SK-N-SH (cell line): ENCODE measurements at regions not wholly inside any gene's neighbourhood (a gene's known extent, or its start where the extent isn't known, plus 50 kb on each side); places are given as distances from the start of the nearest gene placed in this dataset.

ENCODE experiments used
- CTCF ChIA-PET: fragments of 300-600, 350-600 bp; formaldehyde crosslinking; extraction: SDS; loops from one replicate; lab custom pipeline; 2021; lab: Yijun Ruan, JAX
- POLR2A ChIA-PET: fragments of 350-600 bp; sonication (Branson Sonifier 250); formaldehyde crosslinking; extraction: SDS; loops from one replicate; lab custom pipeline; 2020; ENCODE audit warnings: antibody characterized with exemption, inconsistent platforms; lab: Yijun Ruan, JAX
- DNase-seq: peaks from one replicate; pipeline ENCODE4 v3.0.0; 2012
- H2AFZ ChIP-seq: fragments of 200-600 bp; sonication (generic); 2 replicates; pipeline ENCODE4 v1.8.1; 2016; ENCODE audit warnings: antibody characterized with exemption, mild to moderate bottlenecking, low read depth
- H3F3A ChIP-seq: fragments of 200-600 bp; sonication (generic); replicated peaks from 2 replicates; pipeline ENCODE3; 2016; ENCODE audit warnings: antibody characterized with exemption, mild to moderate bottlenecking; ENCODE audit not compliant: insufficient read depth
- H3K27ac ChIP-seq, 2 experiments: fragments of 200-500 bp in 1 of 2; fragments of 200-600 bp in 1 of 2; sonication (Bioruptor generic) in 1 of 2; sonication (generic), shearing (Covaris generic) in 1 of 2; 2 replicates each; pipeline versions ENCODE4 v1.5.1 to v1.6.1; 2014 to 2016; ENCODE audit warnings: low read depth in 2 of 2, inconsistent platforms in 1 of 2, low read length in 1 of 2, mild to moderate bottlenecking in 1 of 2, mixed read lengths in 1 of 2
- H3K27me3 ChIP-seq: fragments of 200-600 bp; sonication (generic), shearing (Covaris generic); 2 replicates; pipeline ENCODE4 v1.6.1; 2016; ENCODE audit warnings: mixed run types; ENCODE audit not compliant: insufficient read depth
- H3K36me3 ChIP-seq, 2 experiments: fragments of 200-500 bp in 1 of 2; fragments of 200-600 bp in 1 of 2; sonication (Bioruptor generic) in 1 of 2; sonication (generic) in 1 of 2; replicated peaks in 1 of 2; 2 replicates each; pipeline versions ENCODE3 to v1.5.1; 2014 to 2016; ENCODE audit warnings: low read length in 1 of 2, mild to moderate bottlenecking in 1 of 2; ENCODE audit not compliant: insufficient read depth in 2 of 2, control insufficient read depth in 1 of 2
- H3K4me1 ChIP-seq, 2 experiments: fragments of 200-500 bp in 1 of 2; fragments of 200-600 bp in 1 of 2; sonication (Bioruptor generic) in 1 of 2; sonication (generic), shearing (Covaris generic) in 1 of 2; 2 replicates each; pipeline versions ENCODE4 v1.5.1 to v1.6.1; 2014 to 2016; ENCODE audit warnings: low read depth in 1 of 2, low read length in 1 of 2, mixed run types in 1 of 2; ENCODE audit not compliant: insufficient read depth in 2 of 2, control insufficient read depth in 1 of 2
- H3K4me2 ChIP-seq: fragments of 200-600 bp; sonication (generic), shearing (Covaris generic); 2 replicates; pipeline ENCODE4 v1.6.1; 2017; ENCODE audit warnings: mixed run types
- H3K4me3 ChIP-seq, 2 experiments: fragments of 200-500 bp in 1 of 2; fragments of 200-600 bp in 1 of 2; sonication (Bioruptor generic) in 1 of 2; sonication (generic), shearing (Covaris generic) in 1 of 2; 2 replicates each; pipeline versions ENCODE4 v1.5.1 to v1.8.1; 2014 to 2016; ENCODE audit warnings: low read depth in 2 of 2, inconsistent platforms in 1 of 2, low read length in 1 of 2, mild to moderate bottlenecking in 1 of 2, mixed read lengths in 1 of 2, moderate library complexity in 1 of 2
- H3K79me2 ChIP-seq: fragments of 200-600 bp; sonication (generic); 2 replicates; pipeline ENCODE4 v1.8.1; 2017; ENCODE audit warnings: mild to moderate bottlenecking; ENCODE audit not compliant: insufficient read depth
- H3K9ac ChIP-seq: fragments of 200-600 bp; sonication (generic); 2 replicates; pipeline ENCODE4 v1.6.1; 2017; ENCODE audit warnings: mixed run types
- H3K9me2 ChIP-seq: fragments of 200-600 bp; sonication (generic); 2 replicates; pipeline ENCODE4 v1.6.1; 2017; ENCODE audit warnings: mixed run types
- H3K9me3 ChIP-seq: fragments of 200-600 bp; sonication (generic); 2 replicates; pipeline ENCODE4 v1.6.1; 2017; ENCODE audit warnings: mixed run types, mild to moderate bottlenecking, moderate library complexity
- H4K20me1 ChIP-seq: fragments of 200-600 bp; sonication (generic); 2 replicates; pipeline ENCODE4 v1.6.1; 2017; ENCODE audit warnings: mild to moderate bottlenecking, mixed run types; ENCODE audit not compliant: insufficient read depth
- ELF1 ChIP-seq: IDR thresholded peaks from 2 replicates; pipeline ENCODE4 v1.4.0; 2012
- EZH2phosphoT487 ChIP-seq: fragments of 200-600 bp; sonication (generic); IDR thresholded peaks from 2 replicates; pipeline ENCODE4 v1.6.1; 2017; ENCODE audit warnings: low read depth, mixed run types, mild to moderate bottlenecking, antibody characterized with exemption, moderate library complexity, borderline replicate concordance
- FOSL2 ChIP-seq: IDR thresholded peaks from 2 replicates; pipeline ENCODE4 v1.4.0; 2012; ENCODE audit warnings: low read depth, mild to moderate bottlenecking, moderate library complexity, borderline replicate concordance
- FOXJ3 ChIP-seq: sonication (generic); formaldehyde crosslinking; IDR thresholded peaks from 2 replicates; pipeline ENCODE4 v1.5.1; 2020; ENCODE audit warnings: mild to moderate bottlenecking, missing genetic modification reagents
- FOXM1 ChIP-seq: IDR thresholded peaks from 2 replicates; pipeline ENCODE4 v1.4.0; 2012; ENCODE audit warnings: low read depth, mild to moderate bottlenecking
- GABPA ChIP-seq: IDR thresholded peaks from 2 replicates; pipeline ENCODE4 v1.4.0; 2012; ENCODE audit warnings: low read depth, mild to moderate bottlenecking
- GATA2 ChIP-seq: sonication (generic); formaldehyde crosslinking; IDR thresholded peaks from 2 replicates; pipeline ENCODE4 v1.5.0; 2020; ENCODE audit warnings: mild to moderate bottlenecking, missing genetic modification reagents
- MEF2A ChIP-seq: IDR thresholded peaks from 2 replicates; pipeline ENCODE4 v1.4.0; 2012; ENCODE audit warnings: low read depth, borderline replicate concordance
- NFIC ChIP-seq: IDR thresholded peaks from 2 replicates; pipeline ENCODE4 v1.4.0; 2012; ENCODE audit warnings: borderline replicate concordance
- POLR2AphosphoS5 ChIP-seq: IDR thresholded peaks from 2 replicates; pipeline ENCODE4 v1.6.1; 2012; ENCODE audit warnings: low read depth, low read length
- RAD21 ChIP-seq: IDR thresholded peaks from 2 replicates; pipeline ENCODE4 v1.6.1; 2012; ENCODE audit warnings: mild to moderate bottlenecking, low read length
- RFX5 ChIP-seq: IDR thresholded peaks from 2 replicates; pipeline ENCODE4 v1.6.1; 2012; ENCODE audit warnings: mild to moderate bottlenecking, improper control_type of control experiment, low read length
- RXRA ChIP-seq: IDR thresholded peaks from 2 replicates; pipeline ENCODE4 v1.4.0; 2012; ENCODE audit warnings: low read depth, mild to moderate bottlenecking, borderline replicate concordance
- TAF1 ChIP-seq: IDR thresholded peaks from 2 replicates; pipeline ENCODE4 v1.6.1; 2012; ENCODE audit warnings: low read depth, mild to moderate bottlenecking, low read length, moderate library complexity, borderline replicate concordance
- YY1 ChIP-seq: IDR thresholded peaks from 2 replicates; pipeline ENCODE4 v1.4.0; 2012; ENCODE audit warnings: low read depth, mild to moderate bottlenecking
- WGBS: methylation state at CpG from one replicate; pipeline ENCODE4 v1.1.6; 2017; ENCODE audit warnings: low lambda C conversion rate; 5-methylcytosine and 5-hydroxymethylcytosine counted together
- TF ChIP-seq, protein P1 (sequence below): fragments of 150-350 bp; IDR thresholded peaks from 2 replicates; pipeline ENCODE4 v1.6.1; 2017; ENCODE audit warnings: antibody characterized with exemption, low read length, low read depth, borderline replicate concordance

DNA sequence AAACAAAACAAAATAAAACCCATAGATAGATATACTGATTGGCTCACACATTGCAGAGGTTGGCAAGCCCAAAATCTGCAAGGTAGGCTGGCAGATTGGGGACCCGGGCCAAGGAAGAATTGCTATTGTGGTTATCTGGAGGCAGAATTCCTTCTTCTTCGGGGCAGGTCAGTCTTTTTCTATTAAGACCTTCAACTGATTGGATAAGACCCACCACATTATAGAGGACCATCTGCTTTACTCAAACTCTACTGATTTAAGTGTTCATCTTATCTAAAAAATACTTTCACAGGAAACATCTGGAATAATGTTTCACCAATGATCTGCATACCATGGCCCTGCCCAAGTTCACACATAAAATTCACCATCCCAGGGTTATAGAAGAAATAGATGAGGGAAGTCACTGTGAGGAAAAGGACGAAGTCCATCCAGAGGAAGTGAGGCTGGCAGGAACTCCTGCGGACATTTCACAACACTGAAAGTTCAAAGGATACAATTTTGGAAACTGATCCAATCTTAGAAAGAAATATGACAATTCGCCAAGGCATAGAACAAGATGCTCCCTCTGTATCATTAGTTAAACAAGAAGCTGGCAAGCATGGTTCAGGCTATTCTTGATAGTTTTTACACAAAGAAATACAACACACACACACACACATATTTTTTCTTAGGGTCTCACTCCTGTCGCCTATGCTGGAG, 127.6 kb upstream of the MED13L start (continued):
- no peak for TF ChIP-seq MEF2A

DNA sequence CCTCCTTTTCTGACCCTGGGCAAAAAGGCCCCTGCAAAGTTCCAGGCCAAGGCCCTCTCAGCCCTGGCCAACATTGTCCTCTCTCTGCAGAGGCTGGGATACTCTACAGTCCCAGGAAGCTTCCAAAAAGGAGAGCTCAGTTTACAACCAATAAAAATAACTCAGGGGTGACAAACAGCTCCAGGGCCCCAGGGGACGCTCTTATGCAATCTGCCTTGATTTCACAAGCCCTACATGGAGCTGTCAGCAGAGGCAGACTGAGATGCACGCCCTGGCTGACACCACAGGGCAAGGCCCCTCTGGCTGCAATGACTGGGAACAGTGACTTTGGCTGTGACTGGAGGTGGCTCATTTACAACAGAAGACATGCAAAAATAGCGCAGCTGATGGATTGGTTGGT, 129.0 kb upstream of the MED13L start:
- peaks cover 0 to 18% of the 10 kb centered on the region in 2 experiments for H3K36me3 ChIP-seq
- H3K79me2 ChIP-seq = no peaks in the 10 kb centered on the region
- DNase-seq = no peak
- no peak for TF ChIP-seq RFX5
- no peak for TF ChIP-seq EZH2phosphoT487
- no peak for TF ChIP-seq GABPA
- TF ChIP-seq NFIC = no peak
- TF ChIP-seq, protein P1, sequence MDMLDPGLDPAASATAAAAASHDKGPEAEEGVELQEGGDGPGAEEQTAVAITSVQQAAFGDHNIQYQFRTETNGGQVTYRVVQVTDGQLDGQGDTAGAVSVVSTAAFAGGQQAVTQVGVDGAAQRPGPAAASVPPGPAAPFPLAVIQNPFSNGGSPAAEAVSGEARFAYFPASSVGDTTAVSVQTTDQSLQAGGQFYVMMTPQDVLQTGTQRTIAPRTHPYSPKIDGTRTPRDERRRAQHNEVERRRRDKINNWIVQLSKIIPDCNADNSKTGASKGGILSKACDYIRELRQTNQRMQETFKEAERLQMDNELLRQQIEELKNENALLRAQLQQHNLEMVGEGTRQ = no peak
- no peak for TF ChIP-seq GATA2
- no peak for TF ChIP-seq FOSL2
- TF ChIP-seq POLR2AphosphoS5 = no peak
- no peak for TF ChIP-seq RXRA
- no peak for TF ChIP-seq FOXJ3 (CRISPR knock-in tag)
- TF ChIP-seq FOXM1 = no peak
- TF ChIP-seq RAD21 = no peak
- no peak for TF ChIP-seq ELF1
- H3F3A ChIP-seq = no peaks in the 10 kb centered on the region
- no peaks in the 10 kb centered on the region for H3K27me3 ChIP-seq
- POLR2A ChIA-PET = no interaction called here
- H3K4me3 ChIP-seq = no peak overlapping the region
- H3K9ac ChIP-seq = no peak overlapping the region
- no peaks in the 10 kb centered on the region for H3K9me3 ChIP-seq
- no peak overlapping the region for H3K27ac ChIP-seq
- no peak overlapping the region for H2AFZ ChIP-seq
- H3K4me1 ChIP-seq = peaks cover 6 to 7% of the 10 kb centered on the region in 2 experiments; a peak in 2 of 4 replicates
- CTCF ChIA-PET = interaction anchor here (0.6 kb wide), 1 partner anchor 274 kb away, joined by 3 read pairs; no protein-coding TSS in a partner anchor
- H4K20me1 ChIP-seq = no peaks in the 10 kb centered on the region
- no peaks in the 10 kb centered on the region for H3K9me2 ChIP-seq
- WGBS = 87% methylated on average over 2 of the region's 3 CpGs
- H3K4me2 ChIP-seq = no peak overlapping the region

DNA sequence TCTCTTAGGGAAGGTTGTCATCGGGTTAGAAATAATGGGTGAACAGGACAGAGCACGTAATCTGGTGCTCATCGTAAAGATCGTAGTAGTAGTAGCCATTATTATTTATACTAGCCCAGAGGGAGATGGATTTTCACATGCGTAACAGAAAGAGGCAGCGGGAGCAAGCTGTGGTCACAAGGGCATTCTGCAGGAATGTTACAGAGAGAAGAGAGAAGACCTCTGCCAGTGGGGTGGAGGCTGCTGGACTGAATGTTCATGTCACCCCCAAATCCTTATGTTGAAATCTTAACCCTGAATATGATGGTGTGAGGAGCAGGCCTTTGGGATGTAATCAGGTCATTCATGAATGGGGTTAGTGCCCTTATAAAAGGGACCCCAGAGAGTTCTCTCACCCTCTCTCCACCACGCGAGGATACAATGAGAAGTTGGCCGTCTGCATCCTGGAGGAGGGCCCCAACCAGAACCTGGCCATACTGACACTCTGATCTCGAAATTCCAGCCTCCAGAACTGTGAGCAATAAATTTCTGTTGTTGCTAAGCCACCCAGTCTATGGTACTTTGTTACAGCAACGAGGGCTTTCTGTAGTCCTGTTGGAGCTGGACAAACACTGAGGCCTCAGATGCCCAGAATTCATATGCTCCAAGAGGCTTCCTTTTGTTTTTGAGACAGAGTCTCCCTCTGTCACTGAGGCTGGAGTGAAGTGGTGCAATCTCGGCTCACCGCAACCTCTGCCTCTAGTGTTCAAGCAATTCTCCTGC, 131.2 kb upstream of the MED13L start:
- Histone ChIP-seq H4K20me1 (no peaks in the 10 kb centered on the region), H3K79me2 (no peaks in the 10 kb centered on the region), H2AFZ (no peak overlapping the region), H3K4me1 (peaks cover 6 to 7% of the 10 kb centered on the region in 2 experiments; a peak in 2 of 4 replicates), H3K9me2 (no peaks in the 10 kb centered on the region), H3K4me3 (no peak overlapping the region), H3K36me3 (peaks cover 0 to 18% of the 10 kb centered on the region in 2 experiments), H3K9ac (no peak overlapping the region), H3K27me3 (no peaks in the 10 kb centered on the region), H3K27ac (no peak overlapping the region), H3F3A (no peaks in the 10 kb centered on the region), H3K9me3 (no peaks in the 10 kb centered on the region), H3K4me2 (no peak overlapping the region)
- CTCF ChIA-PET = interaction anchor here (1.1 kb wide), 1 partner anchor 104 kb away, joined by 3 read pairs; no protein-coding TSS in a partner anchor
- no peak for DNase-seq
- WGBS = 97% methylated on average over 13 of the region's 13 CpGs
- POLR2A ChIA-PET = no interaction called here
- no peak for TF ChIP-seq TAF1
- TF ChIP-seq FOXM1 = no peak
- TF ChIP-seq POLR2AphosphoS5 = no peak
- TF ChIP-seq YY1 = no peak
